Psoas muscle (tissue), 7 donors: ENCODE measurements at regions not wholly inside any gene's neighbourhood (a gene's known extent, or its start where the extent isn't known, plus 50 kb on each side); places are given as distances from the start of the nearest gene placed in this dataset.

ENCODE experiments used
- ATAC-seq, 4 donors: fragments of 200-7000 bp; cut with Tn5 transposase; one replicate each; pipeline ENCODE4 v1.9.1; 2020; ENCODE audit warnings: moderate library complexity in 3 of 4, mild to moderate bottlenecking in 2 of 4
- DNase-seq, 2 donors: peaks; one replicate each; pipeline ENCODE4 v3.0.0-alpha.2; 2020
- H3K27ac ChIP-seq: fragments of 200-600 bp; one replicate; pipeline ENCODE4 v1.8.0; 2022
- H3K27me3 ChIP-seq, 3 donors: fragments of 200-600 bp in 1 of 3; one replicate each; pipeline versions ENCODE4 v1.6.1 to v1.8.0; 2013 to 2022; ENCODE audit warnings: low read length in 2 of 3, mild to moderate bottlenecking in 2 of 3, moderate library complexity in 1 of 3; ENCODE audit not compliant: insufficient read depth in 3 of 3
- H3K36me3 ChIP-seq, 2 donors: fragments of 200-600 bp in 1 of 2; one replicate each; pipeline versions ENCODE4 v1.6.1 to v1.8.0; 2013 to 2022; ENCODE audit warnings: low read depth in 1 of 2, mild to moderate bottlenecking in 1 of 2, moderate library complexity in 1 of 2; ENCODE audit not compliant: insufficient read depth in 1 of 2
- H3K4me1 ChIP-seq: fragments of 200-600 bp; one replicate; pipeline ENCODE4 v1.8.0; 2022
- H3K4me3 ChIP-seq: fragments of 200-600 bp; one replicate; pipeline ENCODE4 v1.8.0; 2022; ENCODE audit warnings: mild to moderate bottlenecking
- H3K9me3 ChIP-seq: fragments of 200-600 bp; one replicate; pipeline ENCODE4 v1.8.0; 2022
- CTCF ChIP-seq: fragments of 200-600 bp; IDR thresholded peaks from one replicate; pipeline ENCODE4 v1.8.0; 2022; ENCODE audit warnings: antibody characterized with exemption
- WGBS, 3 donors: extraction: QIAGEN DNeasy Blood & Tissue Kit; methylation state at CpG; one replicate each; pipeline versions ENCODE4 v1.1.6 to v1.1.7; 2013; 5-methylcytosine and 5-hydroxymethylcytosine counted together
- intact Hi-C, 2 donors: fragments of 100-400 bp; cut with DNase I; formaldehyde crosslinking; loops; one replicate each; pipeline versions ENCODE4 v1.11.0 to v1.14.2; 2022
- donor health status: healthy with polysubstance abuse.
- donor health status: DM: no; HTN: no; CAD: no; lungs with moderate emphysema.
- donor health status: Bipolar disorder and iron deficiency.
- donor health status: healthy.
- donor health status: DM: yes; HTN: yes; CAD: no.
- donor health status: DM: no; HTN: no; CAD: no.
- donor health status: DM: yes; HTN: yes; CAD: no.

GRCh38 chr1:29504709-29505410, 268.5 kb downstream of the PTPRU start:
- no peak for ATAC-seq
- 87 to 89% (median 88%) methylated on average over 8 of the region's 8 CpGs for WGBS, 3 donors

DNA sequence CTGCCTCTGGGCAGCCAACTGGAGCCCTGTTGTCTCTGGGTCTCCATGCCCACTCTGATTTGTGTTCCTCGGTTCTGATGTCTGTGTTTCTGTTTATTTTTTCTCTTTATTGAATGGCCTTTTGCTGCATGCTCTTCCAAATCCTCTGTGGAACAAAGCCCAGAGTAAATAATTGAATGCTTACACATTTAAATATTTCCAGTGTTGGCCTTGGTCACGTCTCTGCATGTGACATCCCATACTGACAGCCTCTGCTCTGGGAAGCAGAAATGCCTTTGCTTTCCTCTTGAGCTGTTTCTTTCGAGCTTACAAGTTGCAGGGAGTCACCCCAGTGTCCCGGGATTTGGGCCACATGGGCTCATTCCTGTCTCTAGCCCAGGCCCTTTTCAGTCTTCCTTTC, 267.9 kb downstream of the PTPRU start:
- no peaks in the 10 kb centered on the region for H3K36me3 ChIP-seq
- WGBS, 3 donors: 14 to 15% (median 15%) methylated on average over 4 of the region's 4 CpGs
- DNase-seq (no peak), ATAC-seq (no peak)
- H3K27me3 ChIP-seq: peaks cover 0 to 22% (median 3%) of the 10 kb centered on the region in 3 donors
- intact Hi-C loops: no loop called here
- no peak overlapping the region for H3K27ac ChIP-seq
- no peaks in the 10 kb centered on the region for H3K4me1 ChIP-seq
- H3K4me3 ChIP-seq: no peak overlapping the region
- no peak for TF ChIP-seq CTCF
- H3K9me3 ChIP-seq: no peaks in the 10 kb centered on the region

More at GRCh38 chr1:29504709-29505410, 268.5 kb downstream of the PTPRU start:
- Histone ChIP-seq H3K27me3 (peaks cover 0 to 19% (median 3%) of the 10 kb centered on the region in 3 donors), H3K4me1 (no peaks in the 10 kb centered on the region), H3K36me3 (no peaks in the 10 kb centered on the region), H3K27ac (no peak overlapping the region), H3K9me3 (no peaks in the 10 kb centered on the region), H3K4me3 (no peak overlapping the region)
- TF ChIP-seq CTCF: no peak
- DNase-seq: no peak
- intact Hi-C loops: no loop called here

DNA sequence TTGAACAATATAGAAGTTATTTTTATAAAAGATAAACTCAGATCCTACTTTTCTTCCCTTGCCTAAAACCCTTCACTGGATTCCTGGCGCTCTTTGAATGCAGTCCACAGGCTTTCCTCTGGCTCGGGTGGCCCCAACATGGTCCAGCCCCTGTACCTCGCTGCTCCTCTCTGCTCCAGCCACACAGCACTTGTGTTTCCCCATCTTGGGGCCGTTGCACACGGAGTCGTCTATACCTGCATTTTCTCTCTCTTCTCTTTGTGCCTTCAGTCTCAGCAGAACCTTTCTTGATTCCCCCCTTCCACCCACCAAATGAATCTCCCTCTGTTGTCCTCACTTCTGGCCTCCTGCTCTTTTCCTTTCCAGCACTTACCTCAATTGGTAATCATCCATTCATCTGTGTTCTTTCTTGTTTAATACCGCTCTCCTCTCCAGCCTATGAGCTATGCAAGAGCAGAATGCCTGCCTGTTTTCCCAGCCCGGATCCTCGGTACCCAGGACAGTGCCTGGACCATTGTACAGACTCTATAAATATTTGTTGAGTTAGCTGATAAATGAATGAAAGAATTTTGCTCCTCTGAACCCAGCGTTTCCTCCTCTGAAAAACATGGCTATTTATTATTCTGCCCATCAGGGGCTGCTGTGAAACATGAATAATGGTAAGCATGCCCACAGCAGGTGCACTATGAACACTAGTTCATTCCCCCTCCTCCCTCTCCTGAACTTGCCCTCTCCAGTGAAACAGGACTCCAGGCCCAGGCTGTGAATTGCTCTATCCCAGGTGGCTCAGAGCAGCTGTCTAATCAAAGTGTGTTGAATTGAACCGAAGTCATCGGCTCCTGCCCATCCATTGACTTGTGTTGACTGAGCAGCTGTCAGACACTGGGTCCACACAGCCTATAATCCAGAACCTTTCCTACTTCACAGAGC, 266.9 kb downstream of the PTPRU start:
- TF ChIP-seq CTCF: no peak
- H3K27me3 ChIP-seq: peaks cover 0 to 13% (median 3%) of the 10 kb centered on the region in 3 donors
- intact Hi-C loops: no loop called here
- no peak overlapping the region for H3K27ac ChIP-seq
- H3K4me3 ChIP-seq: no peak overlapping the region
- 48 to 58% (median 50%) methylated on average over 12 of the region's 12 CpGs for WGBS, 3 donors
- no peaks in the 10 kb centered on the region for H3K9me3 ChIP-seq
- DNase-seq (no peak), ATAC-seq (peak in 1 of 4 donors; percentile 32)
- no peaks in the 10 kb centered on the region for H3K36me3 ChIP-seq
- no peaks in the 10 kb centered on the region for H3K4me1 ChIP-seq

- ATAC-seq (no peak), DNase-seq (no peak)
- Histone ChIP-seq H3K27me3 (peaks cover 0 to 11% (median 3%) of the 10 kb centered on the region in 3 donors), H3K27ac (no peak overlapping the region), H3K4me1 (no peaks in the 10 kb centered on the region), H3K4me3 (no peak overlapping the region), H3K36me3 (no peaks in the 10 kb centered on the region), H3K9me3 (no peaks in the 10 kb centered on the region)
- WGBS, 3 donors: 93 to 95% (median 94%) methylated on average over 3 of the region's 3 CpGs
- intact Hi-C loops: no loop called here
- no peak for TF ChIP-seq CTCF
Measured at GRCh38 chr1:29502225-29502910, 266.0 kb downstream of the PTPRU start.
